IMR-90 (cell line): ENCODE measurements at regions not wholly inside any gene's neighbourhood (a gene's known extent, or its start where the extent isn't known, plus 50 kb on each side); places are given as distances from the start of the nearest gene placed in this dataset.

Experiments
- CEBPB ChIP-seq: IDR thresholded peaks from 2 replicates; pipeline ENCODE4 v1.6.1; 2012; ENCODE audit warnings: low read depth, low read length, improper control_type of control experiment
- CTCF ChIP-seq: conservative IDR thresholded peaks from 2 replicates; pipeline ENCODE4 v1.5.1; 2012; ENCODE audit warnings: mild to moderate bottlenecking, low read depth, low read length, improper control_type of control experiment
- FOS ChIP-seq: fragments of 150-350 bp; IDR thresholded peaks from 2 replicates; pipeline ENCODE4 v1.6.1; 2016; ENCODE audit warnings: low read depth, low read length
- MAZ ChIP-seq: IDR thresholded peaks from 2 replicates; pipeline ENCODE4 v1.6.1; 2012; ENCODE audit warnings: low read depth, mild to moderate bottlenecking, low read length, improper control_type of control experiment, moderate library complexity, borderline replicate concordance
- POLR2A ChIP-seq: IDR thresholded peaks from 2 replicates; pipeline ENCODE4 v1.6.1; 2012; ENCODE audit warnings: mild to moderate bottlenecking, low read depth, low read length
- RAD21 ChIP-seq: IDR thresholded peaks from 2 replicates; pipeline ENCODE4 v1.6.1; 2012; ENCODE audit warnings: low read length, improper control_type of control experiment
- RFX5 ChIP-seq: IDR thresholded peaks from 2 replicates; pipeline ENCODE4 v1.8.0; 2012; ENCODE audit warnings: low read depth, mild to moderate bottlenecking, low read length, moderate library complexity
- USF2 ChIP-seq: fragments of 150-350 bp; IDR thresholded peaks from 2 replicates; pipeline ENCODE4 v1.6.1; 2017; ENCODE audit warnings: mild to moderate bottlenecking, antibody characterized with exemption, low read length, low read depth

- TF ChIP-seq CTCF (no peak), POLR2A (no peak), CEBPB (no peak), FOS (no peak), RAD21 (no peak), RFX5 (no peak), USF2 (no peak), MAZ (no peak)
Measured at GRCh38 chr7:48837266-48837665, 87.1 kb upstream of the CDC14C start.
